ENCODE measurements at regions not wholly inside any gene's neighbourhood (a gene's known extent, or its start where the extent isn't known, plus 50 kb on each side); places are given as distances from the start of the nearest gene placed in this dataset.

- no peak for ATAC-seq
- ChIA-PET POLR2A (no interaction called here), CTCF (no interaction called here), RAD21 (ENCODE audit: low non-redundant PET in 1 of 2, low total read pairs in 2 of 2, uncharacterized antibody in 2 of 2, unreplicated experiment in 2 of 2) (no interaction called here)
- Histone ChIP-seq H3K4me3 (replicated peaks in 1 of 2; ENCODE audit: low read depth in 1 of 2, low read length in 2 of 2) (no peak overlapping the region), H3K27me3 (ENCODE audit: insufficient read depth, low read length) (no peaks in the 10 kb centered on the region), H4K20me1 (ENCODE audit: insufficient read depth) (no peaks in the 10 kb centered on the region), H3K36me3 (ENCODE audit: control insufficient read depth in 1 of 2, insufficient read depth in 2 of 2, low read length in 2 of 2) (no peaks in the 10 kb centered on the region), H3K4me1 (ENCODE audit: control insufficient read depth in 1 of 2, insufficient read depth in 2 of 2, low read length in 2 of 2) (no peaks in the 10 kb centered on the region), H3K9me3 (ENCODE audit: control insufficient read depth in 1 of 2, insufficient read depth in 1 of 2, low read depth in 1 of 2, low read length in 2 of 2) (peaks cover 0 to 3% of the 10 kb centered on the region in 2 experiments; a peak in 1 of 4 replicates), H2AFZ (ENCODE audit: low read depth, low read length, poor library complexity, severe bottlenecking) (no peak overlapping the region), H3K27ac (ENCODE audit: low read depth, low read length) (no peak overlapping the region), H3K9me2 (ENCODE audit: insufficient read depth) (no peaks in the 10 kb centered on the region), H3K79me2 (ENCODE audit: insufficient read depth, low read length) (no peaks in the 10 kb centered on the region), H3K4me2 (ENCODE audit: low read length) (no peak overlapping the region), H3K9ac (ENCODE audit: low read length) (no peak overlapping the region)
- no TSS peak for BruUV-seq (replicated peaks)
- intact Hi-C loops (cut with micrococcal nuclease), result no loop called here
- TF ChIP-seq EZH2 (IDR thresholded peaks at IDR 0.05) (no peak), SP1 (IDR thresholded peaks at IDR 0.05; ENCODE audit: low read depth) (no peak), CBX3 (IDR thresholded peaks at IDR 0.05; ENCODE audit: low read depth) (no peak), FOSL1 (IDR thresholded peaks at IDR 0.05; ENCODE audit: low read depth) (no peak), POLR2A (IDR thresholded peaks at IDR 0.05; ENCODE audit: borderline replicate concordance, extremely low read depth, insufficient read depth, insufficient read length) (no peak), CEBPB (IDR thresholded peaks at IDR 0.05; ENCODE audit: low read depth) (no peak), TCF7L2 (IDR thresholded peaks at IDR 0.05; ENCODE audit: borderline replicate concordance, extremely low read depth, insufficient read depth, insufficient read length) (no peak), RAD21 (IDR thresholded peaks at IDR 0.05; ENCODE audit: low read depth) (no peak), YY1 (IDR thresholded peaks at IDR 0.05; ENCODE audit: extremely low read depth, insufficient replicate concordance, low read depth, low read length) (no peak), ZBTB33 (IDR thresholded peaks at IDR 0.05; ENCODE audit: extremely low read depth, insufficient replicate concordance, low read length) (no peak), EZH2phosphoT487 (IDR thresholded peaks at IDR 0.05; ENCODE audit: borderline replicate concordance) (no peak), ELF1 (IDR thresholded peaks at IDR 0.05; ENCODE audit: borderline replicate concordance, low read depth) (no peak), SIN3A (IDR thresholded peaks at IDR 0.05; ENCODE audit: low read depth) (no peak), JUND (IDR thresholded peaks at IDR 0.05) (no peak)
- TF ChIP-seq, protein P1, sequence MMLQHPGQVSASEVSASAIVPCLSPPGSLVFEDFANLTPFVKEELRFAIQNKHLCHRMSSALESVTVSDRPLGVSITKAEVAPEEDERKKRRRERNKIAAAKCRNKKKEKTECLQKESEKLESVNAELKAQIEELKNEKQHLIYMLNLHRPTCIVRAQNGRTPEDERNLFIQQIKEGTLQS (IDR thresholded peaks at IDR 0.05), result no peak
- TF ChIP-seq, protein P2, sequence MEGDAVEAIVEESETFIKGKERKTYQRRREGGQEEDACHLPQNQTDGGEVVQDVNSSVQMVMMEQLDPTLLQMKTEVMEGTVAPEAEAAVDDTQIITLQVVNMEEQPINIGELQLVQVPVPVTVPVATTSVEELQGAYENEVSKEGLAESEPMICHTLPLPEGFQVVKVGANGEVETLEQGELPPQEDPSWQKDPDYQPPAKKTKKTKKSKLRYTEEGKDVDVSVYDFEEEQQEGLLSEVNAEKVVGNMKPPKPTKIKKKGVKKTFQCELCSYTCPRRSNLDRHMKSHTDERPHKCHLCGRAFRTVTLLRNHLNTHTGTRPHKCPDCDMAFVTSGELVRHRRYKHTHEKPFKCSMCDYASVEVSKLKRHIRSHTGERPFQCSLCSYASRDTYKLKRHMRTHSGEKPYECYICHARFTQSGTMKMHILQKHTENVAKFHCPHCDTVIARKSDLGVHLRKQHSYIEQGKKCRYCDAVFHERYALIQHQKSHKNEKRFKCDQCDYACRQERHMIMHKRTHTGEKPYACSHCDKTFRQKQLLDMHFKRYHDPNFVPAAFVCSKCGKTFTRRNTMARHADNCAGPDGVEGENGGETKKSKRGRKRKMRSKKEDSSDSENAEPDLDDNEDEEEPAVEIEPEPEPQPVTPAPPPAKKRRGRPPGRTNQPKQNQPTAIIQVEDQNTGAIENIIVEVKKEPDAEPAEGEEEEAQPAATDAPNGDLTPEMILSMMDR (IDR thresholded peaks at IDR 0.05 in 2 of 3, conservative IDR thresholded peaks at IDR 0.05 in 1 of 3; ENCODE audit: borderline replicate concordance in 1 of 3, insufficient read depth in 1 of 3, low read depth in 2 of 3, low read length in 2 of 3), result no peak
- no peak for DNase-seq (ENCODE audit: low read depth, low spot score)
Observed at GRCh38 chr6:22808466-22808865, 239.1 kb downstream of the HDGFL1 start.
